Adrenal gland (tissue), 5 donors: ENCODE measurements at regions not wholly inside any gene's neighbourhood (a gene's known extent, or its start where the extent isn't known, plus 50 kb on each side); places are given as distances from the start of the nearest gene placed in this dataset.

Experiments
- POLR2A ChIP-seq, 2 donors: fragments of 450-650 bp; IDR thresholded peaks; one replicate each; pipeline ENCODE4 v1.6.1; 2017; ENCODE audit warnings: antibody characterized with exemption in 2 of 2, mild to moderate bottlenecking in 2 of 2, moderate library complexity in 1 of 2
- TF ChIP-seq, protein P1 (sequence below), 6 experiments: fragments of 450-650 bp in 4 of 6; fragments of 200-600 bp in 2 of 6; sonication (generic) in 1 of 6; IDR thresholded peaks; 1 replicate in 5 of 6; 2 replicates in 1 of 6; pipeline versions ENCODE4 v1.5.1 to v1.8.0; 2016 to 2021; ENCODE audit warnings: antibody characterized with exemption in 6 of 6, mild to moderate bottlenecking in 2 of 6, moderate library complexity in 1 of 6
- donor health status: DM: no; HTN: no; CAD: no.

DNA sequence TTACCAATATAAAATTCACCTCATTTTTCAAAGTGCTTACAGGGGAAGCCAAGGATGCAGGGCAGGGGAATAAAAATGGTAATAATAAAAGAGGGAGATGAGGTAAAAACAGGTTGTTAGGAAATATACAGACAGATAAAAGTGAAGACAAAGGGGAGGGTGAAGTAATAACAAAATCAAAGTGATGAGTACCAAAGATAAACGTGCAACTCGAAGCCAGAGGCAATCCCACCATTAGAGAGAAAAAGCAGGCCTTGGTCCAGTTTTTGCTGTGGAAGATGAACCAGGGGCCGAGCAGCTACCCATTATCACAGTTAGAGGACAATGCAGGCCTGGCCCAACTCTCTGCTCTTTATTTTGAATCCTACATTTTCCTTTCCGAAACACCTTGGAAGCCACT lies 99.6 kb upstream of the UPP2 start:
- TF ChIP-seq, protein P1, sequence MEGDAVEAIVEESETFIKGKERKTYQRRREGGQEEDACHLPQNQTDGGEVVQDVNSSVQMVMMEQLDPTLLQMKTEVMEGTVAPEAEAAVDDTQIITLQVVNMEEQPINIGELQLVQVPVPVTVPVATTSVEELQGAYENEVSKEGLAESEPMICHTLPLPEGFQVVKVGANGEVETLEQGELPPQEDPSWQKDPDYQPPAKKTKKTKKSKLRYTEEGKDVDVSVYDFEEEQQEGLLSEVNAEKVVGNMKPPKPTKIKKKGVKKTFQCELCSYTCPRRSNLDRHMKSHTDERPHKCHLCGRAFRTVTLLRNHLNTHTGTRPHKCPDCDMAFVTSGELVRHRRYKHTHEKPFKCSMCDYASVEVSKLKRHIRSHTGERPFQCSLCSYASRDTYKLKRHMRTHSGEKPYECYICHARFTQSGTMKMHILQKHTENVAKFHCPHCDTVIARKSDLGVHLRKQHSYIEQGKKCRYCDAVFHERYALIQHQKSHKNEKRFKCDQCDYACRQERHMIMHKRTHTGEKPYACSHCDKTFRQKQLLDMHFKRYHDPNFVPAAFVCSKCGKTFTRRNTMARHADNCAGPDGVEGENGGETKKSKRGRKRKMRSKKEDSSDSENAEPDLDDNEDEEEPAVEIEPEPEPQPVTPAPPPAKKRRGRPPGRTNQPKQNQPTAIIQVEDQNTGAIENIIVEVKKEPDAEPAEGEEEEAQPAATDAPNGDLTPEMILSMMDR (IDR thresholded peaks at IDR 0.05) = no peak
- TF ChIP-seq POLR2A (IDR thresholded peaks at IDR 0.05) = no peak
